IPS-NIHi7 (cell line): ENCODE measurements at regions not wholly inside any gene's neighbourhood (a gene's known extent, or its start where the extent isn't known, plus 50 kb on each side); places are given as distances from the start of the nearest gene placed in this dataset.

Experiments
- DNase-seq: peaks from one replicate; pipeline ENCODE4 v3.0.0; 2012; ENCODE audit warnings: mixed read lengths; ENCODE audit errors: extremely low spot score

- no peak for DNase-seq
These were observed 133.8 kb upstream of the NT5C1B start for GRCh38 chr2:18723219-18723618.

GRCh38 chr2:18722101-18722500, 132.7 kb upstream of the NT5C1B start:
- no peak for DNase-seq

- DNase-seq: no peak
These were observed 131.9 kb upstream of the NT5C1B start for GRCh38 chr2:18721038-18721922.

GRCh38 chr2:18719978-18720775, 130.8 kb upstream of the NT5C1B start:
- DNase-seq: no peak

- DNase-seq: no peak
These were observed 118.9 kb upstream of the NT5C1B start for GRCh38 chr2:18708203-18708715.

GRCh38 chr2:18706001-18706400, 116.6 kb upstream of the NT5C1B start:
- no peak for DNase-seq

- no peak for DNase-seq
These were observed 114.9 kb upstream of the NT5C1B start for GRCh38 chr2:18704276-18704675.

GRCh38 chr2:18703555-18703954, 114.2 kb upstream of the NT5C1B start:
- DNase-seq: no peak

GRCh38 chr2:18701981-18702380, 112.6 kb upstream of the NT5C1B start:
- no peak for DNase-seq

- no peak for DNase-seq
These were observed 112.2 kb upstream of the NT5C1B start for GRCh38 chr2:18701546-18701945.

- DNase-seq: peak; percentile 78
These were observed 101.0 kb upstream of the NT5C1B start for GRCh38 chr2:18690342-18690741.

- no peak for DNase-seq
These were observed 95.1 kb upstream of the NT5C1B start for GRCh38 chr2:18684206-18685038.

GRCh38 chr2:18682681-18683080, 93.3 kb upstream of the NT5C1B start:
- no peak for DNase-seq

- DNase-seq: no peak
These were observed 87.9 kb upstream of the NT5C1B start for GRCh38 chr2:18677280-18677679.

GRCh38 chr2:18674309-18674708, 84.9 kb upstream of the NT5C1B start:
- DNase-seq: no peak

- DNase-seq: no peak
These were observed 82.0 kb upstream of the NT5C1B start for GRCh38 chr2:18671363-18671762.

- no peak for DNase-seq
These were observed 78.9 kb upstream of the NT5C1B start for GRCh38 chr2:18668221-18668620.

GRCh38 chr2:18664421-18664820, 75.1 kb upstream of the NT5C1B start:
- DNase-seq: no peak

GRCh38 chr2:18663861-18664260, 74.5 kb upstream of the NT5C1B start:
- no peak for DNase-seq

GRCh38 chr2:18662689-18663088, 73.3 kb upstream of the NT5C1B start:
- DNase-seq: no peak

GRCh38 chr2:18659915-18660314, 70.5 kb upstream of the NT5C1B start:
- no peak for DNase-seq

- DNase-seq: no peak
These were observed 66.7 kb upstream of the NT5C1B start for GRCh38 chr2:18656048-18656447.
